Uterus (tissue), 2 donors: ENCODE measurements at regions not wholly inside any gene's neighbourhood (a gene's known extent, or its start where the extent isn't known, plus 50 kb on each side); places are given as distances from the start of the nearest gene placed in this dataset.
"Not testable (repeated sequence)": the region's sequence is repeated elsewhere in the genome, so short reads cannot be mapped to it uniquely, and the experiment has no call there.

Experiments used
- CTCF ChIP-seq, 4 experiments: fragments of 200-600 bp in 2 of 4; fragments of 450-650 bp in 2 of 4; sonication (generic) in 2 of 4; IDR thresholded peaks; one replicate each; pipeline ENCODE4 v1.5.1; 2016 to 2019; ENCODE audit warnings: antibody characterized with exemption in 4 of 4, mild to moderate bottlenecking in 2 of 4, moderate library complexity in 1 of 4
- POLR2A ChIP-seq, 2 donors: fragments of 450-650 bp; IDR thresholded peaks; one replicate each; pipeline ENCODE4 v1.6.1; 2016; ENCODE audit warnings: antibody characterized with exemption in 2 of 2, mild to moderate bottlenecking in 1 of 2, moderate library complexity in 1 of 2

GRCh38 chr9:32209164-32209563 lies 175.3 kb upstream of the ACO1 start:
- TF ChIP-seq CTCF, POLR2A (IDR thresholded peaks at IDR 0.05): not testable (repeated sequence)
